GM21390 (cell line): ENCODE measurements at regions not wholly inside any gene's neighbourhood (a gene's known extent, or its start where the extent isn't known, plus 50 kb on each side); places are given as distances from the start of the nearest gene placed in this dataset.
A peak's percentile ranks its signal among the peaks of the same experiment; 100 is the strongest.
"Not testable (repeated sequence)": the region's sequence is repeated elsewhere in the genome, so short reads cannot be mapped to it uniquely, and the experiment has no call there.

Source experiments
- ATAC-seq: cut with Tn5 transposase; IDR thresholded peaks from one replicate; pipeline ENCODE4 v1.9.1; 2021; ENCODE audit not compliant: unreplicated experiment

DNA sequence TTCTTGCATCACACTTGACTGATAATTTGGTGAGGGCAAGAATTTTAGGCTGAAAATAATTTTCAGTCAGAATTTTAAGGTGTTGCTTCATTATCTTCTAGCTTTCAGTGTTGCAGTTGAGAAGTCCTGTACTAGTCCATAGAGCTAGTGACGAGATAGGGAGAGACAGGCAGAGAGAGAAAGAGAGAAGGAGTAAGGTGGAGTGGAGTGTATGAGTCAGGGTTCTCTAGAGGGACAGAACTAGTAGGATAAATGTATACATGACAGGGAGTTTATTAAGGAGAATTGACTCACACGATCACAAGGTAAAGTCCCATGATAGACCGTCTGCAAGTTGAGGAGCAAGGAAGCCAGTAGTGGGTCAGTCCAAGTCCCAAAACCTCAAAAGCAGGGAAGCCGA lies 127.2 kb downstream of the UTP18 start:
- no peak for ATAC-seq

DNA sequence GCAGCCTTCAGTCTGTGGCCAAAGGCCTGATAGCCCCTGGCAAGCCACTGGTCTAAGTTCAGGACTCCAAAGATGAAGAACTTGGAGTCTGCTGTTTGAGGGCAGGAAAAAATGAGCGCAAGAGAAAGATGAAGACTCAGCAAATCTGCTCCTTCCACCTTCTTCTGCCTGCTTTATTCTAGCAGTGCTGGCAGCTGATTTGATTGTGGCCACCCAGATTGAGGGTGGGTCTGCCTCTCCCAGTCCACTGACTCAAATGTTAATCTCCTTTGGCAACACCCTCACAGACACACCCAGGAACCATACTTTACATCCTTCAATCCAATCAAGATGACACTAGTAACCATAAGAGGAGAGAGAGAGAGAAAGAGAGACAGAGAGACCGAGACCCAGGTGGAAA lies 127.6 kb downstream of the UTP18 start:
- ATAC-seq = no peak

DNA sequence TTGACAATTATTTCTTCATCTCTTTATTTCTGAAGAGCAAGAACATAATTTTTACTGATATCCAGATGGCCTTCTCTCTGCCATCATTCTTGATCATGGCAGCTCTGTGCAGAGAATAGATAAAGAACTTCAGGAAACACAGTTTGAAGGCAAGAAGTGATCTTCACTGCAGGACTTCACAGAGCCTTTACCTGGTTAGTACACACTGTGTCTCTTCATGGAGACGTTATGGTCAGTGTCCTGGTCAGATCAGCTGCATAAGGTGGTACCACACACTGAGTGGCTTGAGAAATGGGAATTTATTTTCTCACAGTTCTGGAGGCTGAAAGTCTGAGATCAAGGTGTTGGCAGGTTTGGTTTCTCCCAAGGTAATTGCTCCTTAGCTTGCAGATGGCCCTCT lies 129.5 kb downstream of the UTP18 start:
- ATAC-seq = no peak

DNA sequence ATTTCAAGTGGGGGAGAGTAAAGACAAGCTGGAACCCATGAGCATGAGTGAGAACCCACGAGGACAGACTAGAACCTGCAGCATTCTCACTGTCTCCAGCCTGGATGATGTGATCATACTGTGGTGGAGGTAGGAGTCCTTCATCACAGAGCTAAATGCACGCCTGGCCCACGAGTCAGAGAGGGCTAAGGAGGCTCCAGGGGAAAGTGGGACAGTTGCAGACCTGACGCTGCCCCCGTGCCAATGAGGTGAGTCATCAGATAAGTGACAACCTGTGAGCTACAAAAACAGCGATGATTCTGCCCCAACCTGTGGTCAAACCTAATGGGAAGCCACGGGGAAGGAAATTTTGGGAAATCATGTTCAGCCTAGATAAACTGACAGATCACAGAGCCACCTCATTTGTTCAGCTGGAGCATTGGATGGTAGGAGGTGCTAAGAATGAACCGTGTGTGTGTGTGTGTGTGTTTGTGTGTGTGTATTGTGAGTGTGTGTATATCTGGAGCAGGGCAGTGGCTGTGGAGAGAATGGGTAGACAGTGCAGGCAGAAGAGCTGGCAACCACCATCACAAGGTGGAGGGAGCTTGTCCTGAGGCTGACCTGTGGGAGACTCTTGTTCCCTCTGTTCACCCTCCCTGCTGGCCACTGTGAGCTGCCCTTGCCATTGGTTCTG lies 131.8 kb downstream of the UTP18 start:
- ATAC-seq = no peak

DNA sequence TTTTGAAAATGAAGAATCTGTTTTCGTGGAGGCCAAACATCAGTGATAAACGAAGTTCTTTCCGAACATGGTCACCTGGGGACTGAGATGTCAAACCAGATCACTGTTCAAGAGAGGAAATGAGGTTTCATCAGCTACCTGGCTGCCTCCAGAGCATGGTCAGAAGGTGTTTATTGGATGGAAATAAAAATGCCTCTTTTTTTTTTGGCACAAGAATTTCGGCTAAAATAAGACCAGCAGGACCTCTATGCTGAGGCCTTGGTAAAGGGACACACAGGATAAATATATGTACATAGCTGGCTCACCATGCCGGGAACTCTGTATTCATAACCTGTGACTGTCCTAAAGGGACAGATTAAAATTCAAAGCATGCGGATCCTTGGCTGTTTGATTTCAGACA lies 135.3 kb downstream of the UTP18 start:
- ATAC-seq = no peak

DNA sequence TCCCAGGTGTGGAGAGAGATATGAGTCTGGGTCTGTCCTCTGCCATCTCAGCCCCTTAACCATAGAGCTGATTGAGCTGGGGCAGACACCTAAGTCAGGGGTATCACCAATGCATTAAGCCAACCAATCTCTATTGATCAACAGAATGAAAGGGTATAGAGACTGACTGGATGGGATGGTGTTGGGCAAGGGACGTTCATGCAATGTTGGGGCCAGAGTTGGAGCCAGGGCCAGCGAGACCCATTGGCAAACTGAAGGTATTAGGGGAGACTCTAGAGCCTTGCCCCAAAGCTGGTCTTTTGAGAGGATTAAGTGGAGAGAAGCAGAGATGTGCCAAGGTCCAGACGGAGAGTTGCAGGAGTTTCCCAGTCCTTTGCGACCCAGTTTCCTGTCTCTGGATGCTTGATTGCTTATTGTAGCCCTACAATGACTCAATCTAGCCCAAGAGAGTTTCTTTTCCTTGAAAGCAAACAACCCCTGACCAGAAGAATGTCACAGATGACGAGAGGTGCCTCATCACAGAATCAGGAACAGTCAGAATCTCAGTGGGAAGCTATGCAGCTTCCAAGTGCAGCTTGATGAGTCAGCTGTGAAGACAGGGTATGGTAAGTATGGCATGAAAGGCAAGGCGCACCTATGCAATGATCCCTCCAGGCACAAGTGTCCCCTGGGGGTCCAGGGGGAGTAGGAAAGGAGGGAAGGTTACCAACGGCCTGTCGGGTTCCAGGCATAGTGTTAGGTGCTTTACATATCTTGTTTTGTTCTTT lies 137.2 kb downstream of the UTP18 start:
- no peak for ATAC-seq

DNA sequence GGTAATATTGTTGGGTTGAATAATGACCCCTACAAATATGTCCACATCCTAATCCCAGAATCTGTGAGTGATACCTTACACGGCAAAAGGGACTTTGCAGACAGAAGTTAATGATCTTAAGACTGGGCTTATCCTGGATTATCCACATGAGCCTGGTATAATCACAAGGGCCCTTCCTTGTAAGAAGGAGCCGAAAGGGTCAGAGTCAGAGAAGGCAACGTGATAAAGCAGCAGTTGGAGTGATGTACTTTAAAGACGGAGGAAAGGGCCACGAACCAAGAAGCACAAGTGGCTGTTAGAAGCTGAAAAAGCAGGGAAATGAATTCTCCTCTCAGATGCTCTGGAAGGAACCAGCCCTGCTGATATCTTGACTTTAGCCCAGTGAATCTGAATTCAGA lies 137.8 kb downstream of the UTP18 start:
- ATAC-seq = no peak

DNA sequence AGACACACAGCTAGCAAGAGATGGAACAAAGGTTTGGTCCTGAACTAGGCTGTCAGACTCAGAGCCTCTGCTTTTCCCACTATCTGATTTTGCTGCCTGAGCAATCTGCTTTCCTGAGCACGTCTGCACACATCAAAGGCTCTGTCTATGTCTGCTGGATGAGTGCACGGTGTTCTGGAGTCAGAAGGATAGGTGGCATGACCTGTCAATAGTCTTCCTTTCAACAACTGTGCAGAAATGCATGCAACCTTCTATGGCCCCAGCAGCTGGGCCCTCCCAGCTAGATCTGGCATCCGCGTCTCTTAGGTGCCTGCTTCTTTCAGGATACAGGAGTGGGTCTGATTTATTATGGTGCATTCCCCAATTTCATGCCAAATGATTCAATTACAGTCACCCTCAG lies 138.3 kb downstream of the UTP18 start:
- ATAC-seq = no peak

DNA sequence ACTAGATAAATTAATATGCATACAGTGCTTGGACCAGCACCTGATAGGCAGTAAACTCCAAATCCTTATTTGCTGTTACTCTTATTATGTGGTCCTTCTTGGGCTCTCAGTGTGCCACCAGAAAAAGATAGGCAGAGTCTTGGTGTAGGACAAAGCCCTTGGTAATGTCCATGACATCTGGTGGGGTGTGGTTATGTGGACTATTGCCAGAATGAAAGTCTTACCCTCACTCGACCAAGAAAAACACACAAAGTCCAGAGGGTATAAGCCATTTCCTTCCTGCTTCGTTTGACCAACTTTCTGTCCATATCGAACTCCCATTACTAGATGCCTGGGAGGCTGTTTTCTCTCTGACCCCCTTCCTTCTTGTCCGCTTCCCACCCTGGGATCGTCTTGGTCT lies 140.9 kb downstream of the UTP18 start:
- no peak for ATAC-seq

DNA sequence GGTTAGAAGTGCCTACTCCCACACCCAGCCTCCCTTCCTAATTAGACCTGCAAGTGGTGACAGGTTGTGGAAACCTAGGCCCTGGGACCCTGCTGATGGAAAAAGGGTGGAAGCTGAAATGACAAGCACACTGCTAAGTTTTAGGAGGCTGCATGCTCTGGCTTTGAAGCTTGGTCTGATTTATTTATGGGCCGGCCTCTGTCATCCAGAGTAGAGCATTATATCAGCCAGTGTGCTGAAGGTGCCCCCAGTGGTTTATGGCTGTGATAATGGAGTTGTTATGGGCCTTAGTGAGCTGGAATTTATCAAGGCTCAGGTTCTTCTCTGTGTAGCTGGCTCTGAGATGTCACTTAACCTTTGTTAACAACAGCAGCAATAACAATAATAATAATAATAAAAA lies 142.6 kb downstream of the UTP18 start:
- no peak for ATAC-seq

DNA sequence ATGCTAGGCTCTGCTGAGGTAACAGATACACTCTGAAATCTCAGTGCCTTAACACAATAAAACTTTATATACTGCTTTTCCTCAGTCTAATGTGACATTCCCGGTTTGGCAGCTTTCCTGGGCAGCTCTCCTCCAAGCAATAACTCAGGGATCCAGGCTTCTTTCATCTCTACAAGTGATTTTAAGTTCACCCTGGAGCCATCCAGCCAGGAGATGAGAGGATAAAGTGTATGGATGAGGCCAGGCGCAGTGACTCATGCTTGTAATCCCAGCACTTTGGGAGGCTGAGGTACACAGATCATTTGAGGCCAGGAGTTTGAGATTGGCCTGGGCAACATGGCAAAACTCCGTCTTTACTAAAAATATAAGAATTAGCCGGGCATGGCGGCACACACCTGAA lies 147.2 kb downstream of the UTP18 start:
- ATAC-seq = no peak

DNA sequence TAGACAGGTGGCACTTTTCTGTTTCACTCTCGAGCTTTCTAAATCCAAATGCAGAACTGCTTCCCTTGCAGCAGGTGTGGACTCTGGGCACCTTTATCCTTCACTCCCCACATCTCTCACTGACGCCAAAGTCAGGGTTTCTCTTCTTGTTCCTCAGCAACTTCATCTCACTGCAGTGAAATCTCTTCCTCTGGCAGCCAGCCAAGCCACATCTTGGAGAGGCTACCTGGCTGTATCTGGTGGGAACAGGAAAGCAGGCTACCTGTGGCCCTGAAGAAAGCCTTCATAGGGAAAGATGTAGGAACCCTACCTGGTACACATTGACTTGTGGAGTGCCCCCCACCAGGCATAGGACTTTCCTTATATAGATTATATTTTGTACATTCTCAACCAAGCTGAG lies 159.1 kb downstream of the UTP18 start:
- no peak for ATAC-seq

DNA sequence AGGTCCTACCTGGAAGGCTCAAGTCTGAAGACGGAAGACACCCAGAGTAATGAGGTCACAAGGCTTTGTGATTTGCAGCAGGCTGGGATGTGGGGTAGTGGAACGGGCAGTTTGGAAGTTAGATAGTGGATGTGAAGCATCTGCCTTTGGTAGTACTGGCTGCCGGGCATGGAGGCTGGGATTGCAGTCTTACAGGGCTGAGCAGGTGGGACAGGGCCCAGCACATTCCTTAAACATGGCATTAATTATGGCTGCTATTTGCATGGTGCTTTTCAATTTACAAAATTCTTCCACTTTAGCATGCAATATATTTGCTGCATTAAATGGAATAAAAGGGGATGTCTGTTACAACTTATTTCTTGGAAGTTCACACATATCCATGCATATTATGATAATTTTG lies 161.2 kb downstream of the UTP18 start:
- ATAC-seq = no peak

DNA sequence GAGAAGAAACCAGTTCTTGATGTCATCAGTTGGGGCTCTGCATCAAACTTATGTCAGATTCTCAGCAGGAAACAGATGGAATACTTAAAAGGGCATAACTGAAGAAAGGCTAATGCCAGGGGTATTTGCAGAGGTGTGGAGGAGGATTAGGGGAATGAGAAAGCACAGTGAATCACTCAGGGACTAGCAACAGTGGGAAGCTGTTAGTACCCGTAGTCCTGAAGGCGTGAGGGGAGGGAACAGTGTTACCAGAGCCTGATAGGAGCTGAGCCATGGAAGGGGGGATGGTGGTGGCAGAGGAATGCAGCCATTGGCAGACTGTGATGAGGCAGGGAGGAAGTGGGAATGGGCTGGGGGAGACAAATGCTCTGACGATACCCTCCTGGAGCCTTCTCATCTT lies 162.3 kb downstream of the UTP18 start:
- ATAC-seq = no peak

DNA sequence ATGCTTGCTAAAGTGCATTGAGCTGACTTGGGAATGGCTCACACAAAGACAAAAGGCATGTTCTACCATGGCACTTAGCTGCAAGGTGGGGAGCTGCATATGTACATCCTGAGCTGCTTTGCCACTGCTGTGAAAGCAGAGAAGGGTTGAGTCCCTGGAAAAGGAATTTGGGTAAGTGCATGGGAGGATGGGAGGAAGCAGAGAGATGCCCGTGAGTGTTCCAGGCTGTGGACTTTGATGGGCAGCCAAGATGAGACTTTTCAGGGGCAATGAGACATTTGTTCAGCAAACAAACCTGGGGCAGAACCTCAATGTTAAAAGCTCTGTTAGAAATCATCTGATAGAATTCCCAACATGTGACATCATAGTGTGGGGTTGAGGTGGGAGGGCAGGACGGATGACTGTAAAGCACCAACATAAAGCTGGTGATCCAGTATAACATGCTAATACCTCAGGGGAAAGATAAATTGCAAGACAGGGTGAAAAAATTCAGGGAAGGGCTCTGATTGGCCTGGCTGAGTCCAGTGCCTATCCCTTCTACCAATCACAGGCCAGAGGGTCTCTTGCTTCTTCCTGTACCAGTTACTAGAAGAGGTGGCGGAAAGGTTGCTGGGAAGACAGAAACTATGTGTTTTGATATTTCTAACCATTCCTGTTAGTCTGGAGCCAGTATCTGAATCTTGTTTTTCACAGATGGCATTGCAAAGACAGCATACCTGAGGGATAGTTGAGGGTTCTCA lies 163.2 kb downstream of the UTP18 start:
- ATAC-seq = no peak

DNA sequence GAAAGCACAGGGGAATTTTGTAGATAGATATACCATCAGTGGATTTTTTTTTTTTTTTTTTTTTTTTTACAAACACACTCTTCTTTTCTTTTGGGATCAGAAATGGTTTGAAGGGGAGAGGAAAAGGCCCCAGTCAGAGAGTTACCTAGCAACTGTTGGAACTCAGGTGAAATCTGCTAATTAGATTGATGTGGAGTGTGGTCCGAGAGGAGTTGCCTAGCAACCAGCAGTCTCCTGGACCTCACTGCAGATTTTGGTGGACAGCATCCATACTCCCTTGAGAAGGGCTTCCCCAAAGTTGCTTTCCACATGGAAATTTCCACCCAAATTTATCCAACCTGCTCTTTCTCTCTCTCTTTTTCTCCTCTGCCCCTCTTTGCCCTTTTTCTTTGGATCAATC lies 165.4 kb downstream of the UTP18 start:
- ATAC-seq = no peak

DNA sequence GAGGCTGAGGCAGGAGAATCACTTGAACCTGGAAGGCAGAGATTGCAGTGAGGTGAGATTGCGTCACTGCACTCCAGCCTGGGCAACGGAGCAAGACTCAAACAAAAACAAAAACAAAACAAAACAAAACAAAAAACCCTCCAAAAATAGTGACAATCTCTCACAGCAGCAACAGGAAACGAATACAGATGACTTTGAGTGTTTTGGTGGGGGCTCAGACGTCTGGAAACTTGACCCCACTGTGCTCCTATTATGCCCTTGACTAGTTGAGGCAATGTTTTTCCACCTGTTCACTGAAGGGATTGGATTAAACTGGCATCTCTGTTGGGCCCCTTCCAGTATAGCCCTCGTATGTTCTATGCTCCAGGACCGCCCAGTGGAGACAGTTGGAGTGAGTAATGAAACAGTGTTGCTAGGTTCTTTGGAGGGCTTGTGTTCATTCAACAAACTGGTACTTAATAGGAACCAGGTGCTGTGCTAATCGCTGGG lies 167.0 kb downstream of the UTP18 start:
- no peak for ATAC-seq

DNA sequence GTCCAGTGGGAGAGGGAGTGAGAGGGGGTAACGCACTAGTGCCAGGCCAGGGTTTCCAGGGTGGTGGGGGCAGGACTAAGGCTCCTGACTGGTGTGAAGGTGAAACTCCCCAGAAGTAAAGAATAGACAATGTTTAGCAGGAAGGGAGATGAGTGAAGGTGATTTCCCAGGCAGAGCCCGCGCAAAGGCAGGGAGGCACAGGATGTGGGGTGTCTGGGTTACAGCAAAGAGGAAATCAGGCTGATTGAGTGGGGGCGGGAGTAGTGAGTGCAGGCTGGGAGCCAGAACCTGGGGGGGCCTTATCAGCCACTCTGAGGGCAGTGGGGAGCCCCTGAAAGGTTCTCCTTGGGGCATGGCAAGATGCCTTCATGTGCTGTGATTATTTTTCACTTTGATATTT lies 167.5 kb downstream of the UTP18 start:
- ATAC-seq = peak; percentile 65

DNA sequence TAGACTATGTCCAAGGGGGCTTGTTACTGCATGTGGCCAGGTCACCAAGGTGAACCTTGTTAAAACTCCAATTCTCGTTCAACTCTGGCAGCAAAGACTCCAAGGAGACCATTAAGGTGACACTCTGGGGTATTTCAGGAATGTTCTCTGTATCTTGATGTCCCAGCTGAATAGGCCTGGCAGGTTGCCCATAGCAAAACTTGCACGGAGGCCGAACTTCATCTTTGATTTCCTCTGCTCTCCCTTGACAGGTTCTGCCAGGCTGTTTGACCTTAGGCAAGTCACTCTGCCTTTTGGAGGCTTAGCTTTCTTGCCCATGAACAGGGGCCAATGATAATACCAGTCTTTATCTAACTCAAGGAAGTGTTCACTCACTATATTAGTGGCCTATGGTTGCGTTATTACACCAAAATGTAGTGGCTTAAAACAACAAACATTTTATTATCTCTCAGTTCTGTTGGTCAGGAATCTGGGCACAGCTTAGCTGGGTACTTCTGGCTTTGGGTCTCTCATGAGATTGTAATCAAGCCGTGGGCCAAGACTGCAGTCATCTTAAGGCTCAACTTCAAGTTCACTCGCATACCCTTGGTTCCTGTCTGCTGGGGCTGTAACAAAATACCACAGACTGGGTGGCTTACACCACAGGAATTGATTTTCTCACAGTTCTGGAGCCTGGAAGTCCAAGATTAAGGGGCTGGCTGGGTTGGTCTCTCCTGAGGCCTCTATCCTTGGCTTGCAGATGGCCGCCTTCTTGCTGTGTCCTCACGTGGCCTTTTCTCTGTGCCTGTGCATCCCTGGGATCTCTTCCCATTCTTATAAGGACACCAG lies 168.5 kb downstream of the UTP18 start:
- no peak for ATAC-seq

DNA sequence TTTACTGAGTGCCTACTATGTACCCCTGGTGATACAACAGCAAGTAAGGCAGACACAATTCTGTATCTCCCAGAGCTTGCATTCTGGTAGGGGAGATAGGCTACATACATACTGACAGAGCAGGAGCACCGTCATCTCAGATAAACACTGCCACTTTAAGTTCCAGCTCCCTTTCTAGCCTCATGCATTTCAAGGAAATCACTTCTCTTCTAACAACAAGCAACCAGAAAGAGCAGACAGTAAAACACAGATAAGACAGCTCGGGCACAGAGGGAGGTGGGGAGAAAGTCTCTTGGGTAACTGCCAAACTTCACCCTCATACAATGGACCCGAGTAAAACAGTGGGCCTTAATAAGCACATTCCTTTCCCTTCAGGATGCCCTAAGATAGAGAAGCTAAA lies 169.6 kb downstream of the UTP18 start:
- ATAC-seq = not testable (repeated sequence)

DNA sequence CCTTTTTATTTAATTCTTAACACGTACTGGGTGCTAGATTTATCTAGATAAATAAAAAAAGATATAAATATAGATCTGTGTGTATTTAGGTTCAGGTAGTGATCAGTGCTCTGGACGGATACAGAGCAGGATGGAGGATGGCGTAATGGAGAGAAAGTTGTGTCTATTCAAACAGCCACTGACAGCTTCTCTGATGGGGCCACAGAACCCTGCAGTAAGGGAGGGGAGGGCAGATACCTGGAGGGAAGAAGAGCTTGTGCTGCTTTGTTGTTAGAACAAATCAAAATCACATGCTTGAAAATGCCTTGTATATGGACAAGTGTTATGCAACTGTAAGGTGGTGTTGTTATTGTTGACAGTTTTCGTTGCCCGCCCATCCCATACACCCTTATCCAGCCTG lies 170.2 kb downstream of the UTP18 start:
- ATAC-seq = no peak
